NCI-H524 (cell line): ENCODE measurements at regions not wholly inside any gene's neighbourhood (a gene's known extent, or its start where the extent isn't known, plus 50 kb on each side); places are given as distances from the start of the nearest gene placed in this dataset.
"Not testable (repeated sequence)": the region's sequence is repeated elsewhere in the genome, so short reads cannot be mapped to it uniquely, and the experiment has no call there.

Experiments
- DNase-seq, 2 experiments: peaks; one replicate each; lab custom pipeline; 2025; lab: John Stamatoyannopoulos, UW

DNA sequence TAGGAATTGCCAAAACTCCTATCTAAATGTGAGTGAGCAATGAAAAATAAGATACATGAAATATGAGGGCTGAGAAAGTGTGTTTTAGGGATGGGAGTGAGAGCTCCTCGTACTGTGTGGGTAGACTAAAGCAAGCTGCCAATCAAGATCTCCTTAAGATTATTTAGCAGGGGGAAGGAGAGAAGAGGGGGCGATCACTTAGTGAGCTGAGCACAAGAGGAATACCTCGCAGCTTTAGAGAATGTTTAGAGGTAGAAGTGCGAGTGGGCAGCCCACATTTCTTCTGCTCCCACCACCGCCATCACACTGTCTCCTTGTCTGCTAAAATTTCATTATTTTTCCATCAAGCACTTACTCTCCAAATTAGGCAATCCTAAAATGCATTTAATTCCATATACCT lies 312.6 kb downstream of the ALDH8A1 start:
- DNase-seq, result no peak

GRCh38 chr6:134636186-134636799 lies 313.6 kb downstream of the ALDH8A1 start:
- peak in 1 of 2 experiments; percentile 18 for DNase-seq

- DNase-seq, result no peak
Measured at GRCh38 chr6:134634966-134635365, 314.9 kb downstream of the ALDH8A1 start.

DNA sequence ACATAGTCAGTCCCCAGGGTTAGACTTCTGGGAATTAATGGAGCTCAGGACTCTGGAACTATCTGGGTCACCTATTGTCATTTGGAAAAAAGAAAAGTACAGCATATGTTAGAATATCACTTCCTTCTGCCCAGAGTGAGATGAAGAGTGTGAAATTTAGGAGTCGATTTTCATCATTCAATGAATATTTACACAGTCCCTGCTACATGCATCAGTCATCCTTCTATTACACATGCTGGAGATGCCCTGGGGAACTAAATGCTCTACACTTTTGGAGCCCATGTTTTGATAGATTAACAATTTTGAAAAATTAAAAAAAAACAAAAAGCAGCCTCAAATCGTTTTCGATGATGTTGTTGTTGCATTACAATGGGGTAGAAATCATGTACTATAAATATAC lies 315.4 kb downstream of the ALDH8A1 start:
- no peak for DNase-seq

DNA sequence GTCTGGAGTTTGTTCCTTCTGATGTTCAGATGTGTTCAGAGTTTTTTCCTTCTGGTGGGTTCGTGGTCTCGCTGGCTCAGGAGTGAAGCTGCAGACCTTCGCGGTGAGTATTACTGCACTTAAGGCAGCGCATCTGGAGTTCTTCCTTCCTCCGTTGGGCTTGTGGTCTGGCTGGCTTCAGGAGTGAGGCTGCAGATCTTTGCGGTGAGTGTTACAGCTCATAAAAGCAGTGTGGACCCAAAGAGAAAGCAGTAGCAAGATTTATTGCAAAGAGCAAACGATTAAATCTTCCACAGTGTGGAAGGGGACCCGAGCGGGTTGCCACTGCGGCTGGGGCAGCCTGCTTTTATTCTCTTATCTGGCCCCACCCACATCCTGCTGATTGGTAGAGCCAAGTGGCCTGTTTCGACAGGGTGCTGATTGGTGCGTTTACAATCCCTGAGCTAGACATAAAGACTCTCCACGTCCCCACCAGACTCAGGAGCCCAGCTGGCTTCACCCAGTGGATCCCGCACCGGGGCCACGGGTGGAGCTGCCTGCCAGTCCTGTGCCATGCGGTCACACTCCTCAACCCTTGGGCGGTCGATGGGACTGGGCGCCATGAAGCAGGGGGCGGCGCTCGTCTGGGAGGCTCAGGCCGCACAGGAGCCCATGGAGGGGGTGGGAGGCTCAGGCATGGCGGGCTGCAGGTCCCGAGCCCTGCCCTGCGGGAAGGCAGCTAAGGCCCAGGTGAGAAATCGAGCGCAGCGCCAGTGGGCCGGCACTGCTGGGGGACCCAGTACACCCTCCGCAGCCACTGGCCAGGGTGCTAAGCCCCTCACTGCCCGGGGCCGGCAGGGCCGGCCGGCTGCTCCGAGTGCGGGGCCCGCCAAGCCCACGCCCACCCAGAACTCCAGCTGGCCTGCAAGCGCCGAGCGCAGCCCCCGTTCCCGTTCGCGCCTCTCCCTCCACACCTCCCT lies 315.3 kb upstream of the SGK1 start:
- not testable (repeated sequence) for DNase-seq

DNA sequence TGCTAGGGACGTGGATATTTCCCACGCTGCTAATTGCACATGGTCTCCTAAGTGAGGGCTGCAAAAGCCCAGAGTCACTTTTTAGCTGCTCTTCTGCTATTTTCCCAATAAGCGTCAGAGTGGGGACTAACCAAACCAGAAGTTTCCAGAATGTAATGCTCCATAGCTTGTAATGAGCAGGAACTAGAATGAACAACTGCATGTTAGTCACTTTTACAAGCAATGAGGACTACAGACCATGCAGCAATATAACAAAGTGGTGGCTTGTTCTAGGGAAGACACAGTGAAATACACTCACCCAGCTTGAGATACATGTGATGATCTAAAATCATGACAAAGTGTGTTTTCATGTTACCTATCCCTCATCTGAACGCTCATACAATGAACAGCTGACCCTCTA lies 314.1 kb upstream of the SGK1 start:
- no peak for DNase-seq

- DNase-seq, result no peak
Measured at GRCh38 chr6:134631398-134631924, 313.5 kb upstream of the SGK1 start.

- DNase-seq, result no peak
Measured at GRCh38 chr6:134630508-134631121, 312.7 kb upstream of the SGK1 start.

- DNase-seq, result no peak
Measured at GRCh38 chr6:134628154-134628553, 310.2 kb upstream of the SGK1 start.

DNA sequence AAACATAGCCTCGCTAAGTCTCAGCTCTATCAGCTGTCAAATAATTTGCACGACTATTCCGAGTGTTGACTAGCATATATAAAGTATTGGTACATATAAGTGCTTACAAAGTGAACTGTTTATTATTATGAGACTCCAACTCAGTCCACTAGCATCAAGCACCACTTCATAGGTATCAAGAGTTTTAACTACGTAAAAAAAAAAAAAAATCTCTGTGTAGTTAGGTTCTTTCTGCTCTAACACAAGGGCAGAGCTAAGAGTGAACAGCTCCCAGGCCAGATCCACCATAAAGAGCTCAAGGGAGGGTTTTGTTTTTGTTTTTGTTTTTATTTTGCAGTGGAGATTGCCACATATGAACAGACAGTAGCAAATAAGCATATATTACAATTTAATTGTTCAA lies 309.8 kb upstream of the SGK1 start:
- no peak for DNase-seq

GRCh38 chr6:134626589-134626988 lies 308.7 kb upstream of the SGK1 start:
- no peak for DNase-seq

- DNase-seq, result no peak
Measured at GRCh38 chr6:134626086-134626485, 308.2 kb upstream of the SGK1 start.

DNA sequence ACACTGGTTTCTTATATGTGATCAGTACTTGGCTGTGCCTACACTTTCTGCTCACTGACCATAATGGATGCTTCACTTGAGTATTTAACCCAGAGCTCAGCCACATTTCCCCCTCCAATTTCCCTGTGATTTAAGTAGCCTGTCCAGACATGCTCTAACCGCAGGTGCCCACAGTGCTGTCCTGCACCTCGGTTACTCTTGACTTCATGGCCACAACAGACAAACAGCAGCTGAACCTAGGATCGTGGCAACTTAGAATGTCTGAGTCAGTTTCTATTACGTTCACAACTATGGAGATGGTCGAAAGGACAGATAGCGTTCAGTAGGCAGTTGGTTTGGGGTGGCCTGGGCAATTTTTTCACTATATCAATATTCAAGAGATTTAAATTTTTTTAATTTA lies 306.9 kb upstream of the SGK1 start:
- no peak for DNase-seq

GRCh38 chr6:134623401-134623800 lies 305.5 kb upstream of the SGK1 start:
- DNase-seq, result no peak

DNA sequence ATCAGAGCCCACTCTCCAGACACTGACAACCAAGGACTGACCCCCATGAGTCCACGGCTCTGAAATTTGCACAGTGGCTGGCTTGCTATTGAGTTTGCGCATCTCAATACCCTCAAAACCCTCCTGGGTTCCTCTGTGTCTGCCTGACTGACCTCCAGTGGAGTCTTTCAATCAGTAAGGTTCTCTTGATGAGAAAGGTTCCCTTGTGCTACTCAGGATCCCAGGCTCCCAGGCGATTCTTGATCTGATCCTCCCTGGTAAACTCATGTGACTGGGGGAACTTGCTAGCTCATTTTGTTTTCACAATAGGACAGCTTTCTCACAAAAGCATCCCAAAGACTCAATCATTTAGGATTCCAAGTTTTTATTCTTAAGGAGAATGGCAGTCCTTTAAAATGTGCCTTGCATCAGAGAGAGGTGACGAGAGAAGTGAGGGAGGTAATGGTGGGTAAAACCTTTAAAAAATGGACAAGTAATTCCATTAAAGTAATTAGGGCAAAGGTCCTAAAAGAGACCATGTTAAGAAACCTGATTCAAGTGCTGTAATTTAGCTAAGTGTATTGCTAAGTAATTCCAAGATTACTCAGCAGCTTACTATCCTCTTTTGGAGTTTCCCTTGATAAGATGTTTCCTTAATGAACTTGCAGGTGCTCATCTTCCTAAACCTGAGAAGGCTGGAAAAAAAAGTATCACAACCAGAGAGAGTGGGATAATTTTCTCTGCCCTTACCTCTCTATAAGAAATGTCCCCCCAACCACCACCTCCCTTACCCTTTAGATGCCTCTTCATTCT lies 304.7 kb upstream of the SGK1 start:
- DNase-seq, result peak in 1 of 2 experiments; percentile 12

DNA sequence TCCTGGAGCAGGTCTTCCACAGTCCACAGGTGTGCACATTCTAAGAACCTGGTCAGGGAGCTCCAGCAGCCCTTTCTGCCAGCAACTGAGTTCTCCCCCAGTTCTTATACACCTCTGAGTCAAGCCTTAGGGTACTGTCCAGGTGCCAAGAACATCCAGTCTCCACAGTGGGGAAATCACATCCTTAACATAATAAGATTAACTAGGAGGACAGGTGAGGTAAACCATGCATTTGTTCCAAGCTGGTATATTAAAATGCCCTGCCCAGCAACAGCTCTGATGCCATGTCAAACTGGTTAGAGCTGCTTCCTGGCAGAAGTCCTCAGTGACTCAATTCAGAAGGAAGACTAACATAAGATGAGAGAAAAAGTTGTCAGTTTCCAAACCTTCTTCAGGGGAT lies 303.9 kb upstream of the SGK1 start:
- DNase-seq, result peak in 1 of 2 experiments; percentile 15

GRCh38 chr6:134619789-134620188 lies 301.9 kb upstream of the SGK1 start:
- peak; percentile 27 to 75 for DNase-seq

DNA sequence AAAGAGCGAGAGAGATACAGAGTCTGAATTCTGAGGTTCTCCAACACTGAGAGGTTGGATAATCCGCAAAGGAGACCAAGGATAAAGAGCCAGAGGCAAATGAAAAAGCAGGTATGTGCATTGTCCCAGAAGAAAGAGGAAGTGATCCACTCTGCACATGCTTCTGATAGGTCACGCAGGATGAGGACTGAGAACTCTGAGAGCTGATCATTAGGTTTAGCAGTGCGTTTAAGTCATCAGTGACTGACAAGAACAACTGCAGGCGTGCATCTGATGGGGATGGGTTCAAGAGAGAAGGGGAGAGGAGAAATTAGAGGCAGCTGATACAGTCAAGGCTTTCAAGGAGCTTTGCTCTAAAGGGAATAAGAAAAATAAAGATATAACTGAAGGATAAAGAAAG lies 301.2 kb upstream of the SGK1 start:
- no peak for DNase-seq

- no peak for DNase-seq
Measured at GRCh38 chr6:134614606-134615485, 296.9 kb upstream of the SGK1 start.

- DNase-seq, result not testable (repeated sequence)
Measured at GRCh38 chr6:134612128-134612527, 294.2 kb upstream of the SGK1 start.

DNA sequence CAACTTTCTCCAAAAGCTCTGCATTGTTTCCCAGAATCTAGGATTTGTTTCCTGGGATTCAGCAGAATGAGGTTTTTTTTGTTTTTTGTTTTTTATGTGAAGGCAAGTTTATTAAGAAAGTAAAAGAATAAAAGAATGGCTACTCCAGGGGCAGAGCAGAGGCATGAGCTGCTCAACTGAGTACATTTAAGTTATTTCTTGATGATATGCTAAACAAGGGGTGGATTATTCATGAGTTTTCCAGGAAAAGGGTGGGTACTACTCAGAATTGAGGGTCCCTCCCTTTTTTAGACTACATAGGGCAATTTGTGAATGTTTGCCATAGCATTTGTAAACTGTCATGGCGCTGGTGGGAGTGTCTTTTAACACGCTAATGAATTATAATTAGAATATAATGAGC lies 292.5 kb upstream of the SGK1 start:
- no peak for DNase-seq
